H7 (cell line): ENCODE measurements at regions not wholly inside any gene's neighbourhood (a gene's known extent, or its start where the extent isn't known, plus 50 kb on each side); places are given as distances from the start of the nearest gene placed in this dataset.

ENCODE experiments used
- DNase-seq: peaks from one replicate; pipeline ENCODE4 v3.0.0; 2012
- H3K27me3 ChIP-seq: 2 replicates; pipeline ENCODE4 v1.6.0; 2011; ENCODE audit warnings: mild to moderate bottlenecking, low read length; ENCODE audit not compliant: control insufficient read depth, insufficient read depth
- H3K36me3 ChIP-seq: replicated peaks from 2 replicates; pipeline ENCODE4 v1.5.1; 2011; ENCODE audit warnings: low read length; ENCODE audit not compliant: control insufficient read depth, insufficient read depth
- H3K4me3 ChIP-seq: 2 replicates; pipeline ENCODE4 v1.5.1; 2011; ENCODE audit warnings: low read depth, mild to moderate bottlenecking, control low read depth, low read length, moderate library complexity; ENCODE audit not compliant: insufficient read depth

DNA sequence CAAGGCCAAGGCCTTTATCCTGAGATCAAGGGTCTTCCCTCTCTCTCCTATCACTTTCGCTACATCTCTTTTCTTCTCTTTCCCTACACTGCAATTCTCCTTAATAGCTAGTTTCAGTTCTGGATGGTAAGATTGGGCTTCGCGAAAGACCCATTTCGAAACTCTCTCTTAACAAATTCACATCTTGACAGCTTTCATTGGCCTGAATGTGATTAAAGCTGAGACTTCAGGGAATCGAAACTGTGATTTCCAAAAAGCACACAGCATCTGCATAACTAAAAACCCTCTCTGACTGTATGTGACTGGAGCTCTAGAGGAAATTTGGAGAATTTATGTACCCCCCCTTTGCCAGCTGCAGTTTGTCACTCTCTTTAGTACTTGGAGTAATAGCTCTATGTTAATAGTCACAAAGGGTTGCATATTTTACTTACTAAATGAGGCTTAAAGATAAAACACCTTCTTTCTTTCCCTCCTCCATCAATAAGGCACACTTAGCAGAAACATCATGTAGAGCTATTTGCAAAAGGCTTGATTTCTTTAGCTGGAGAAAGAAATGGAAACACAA lies 105.3 kb upstream of the FAM20A start:
- Histone ChIP-seq H3K4me3 (no peak overlapping the region), H3K27me3 (no peaks in the 10 kb centered on the region), H3K36me3 (no peaks in the 10 kb centered on the region)
- DNase-seq, result no peak

DNA sequence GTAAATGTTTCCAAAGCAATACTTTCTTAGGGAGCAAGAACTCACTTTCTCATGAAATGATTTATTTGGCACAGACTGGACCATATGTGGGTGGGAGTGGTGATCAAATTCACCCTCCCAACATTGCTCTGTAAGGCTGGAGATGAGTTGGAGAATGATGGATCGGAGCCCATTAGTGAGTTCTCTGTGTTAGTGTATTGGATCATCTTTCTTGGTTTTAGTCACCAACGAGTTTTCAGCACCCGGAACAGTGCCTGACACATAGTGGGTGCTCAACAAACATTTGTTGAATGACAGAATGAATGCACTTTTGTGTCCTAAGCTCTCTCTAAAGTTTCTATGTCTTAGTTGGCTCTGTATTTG lies 104.5 kb upstream of the FAM20A start:
- H3K27me3 ChIP-seq, result no peaks in the 10 kb centered on the region
- no peaks in the 10 kb centered on the region for H3K36me3 ChIP-seq
- H3K4me3 ChIP-seq, result no peak overlapping the region
- no peak for DNase-seq

DNA sequence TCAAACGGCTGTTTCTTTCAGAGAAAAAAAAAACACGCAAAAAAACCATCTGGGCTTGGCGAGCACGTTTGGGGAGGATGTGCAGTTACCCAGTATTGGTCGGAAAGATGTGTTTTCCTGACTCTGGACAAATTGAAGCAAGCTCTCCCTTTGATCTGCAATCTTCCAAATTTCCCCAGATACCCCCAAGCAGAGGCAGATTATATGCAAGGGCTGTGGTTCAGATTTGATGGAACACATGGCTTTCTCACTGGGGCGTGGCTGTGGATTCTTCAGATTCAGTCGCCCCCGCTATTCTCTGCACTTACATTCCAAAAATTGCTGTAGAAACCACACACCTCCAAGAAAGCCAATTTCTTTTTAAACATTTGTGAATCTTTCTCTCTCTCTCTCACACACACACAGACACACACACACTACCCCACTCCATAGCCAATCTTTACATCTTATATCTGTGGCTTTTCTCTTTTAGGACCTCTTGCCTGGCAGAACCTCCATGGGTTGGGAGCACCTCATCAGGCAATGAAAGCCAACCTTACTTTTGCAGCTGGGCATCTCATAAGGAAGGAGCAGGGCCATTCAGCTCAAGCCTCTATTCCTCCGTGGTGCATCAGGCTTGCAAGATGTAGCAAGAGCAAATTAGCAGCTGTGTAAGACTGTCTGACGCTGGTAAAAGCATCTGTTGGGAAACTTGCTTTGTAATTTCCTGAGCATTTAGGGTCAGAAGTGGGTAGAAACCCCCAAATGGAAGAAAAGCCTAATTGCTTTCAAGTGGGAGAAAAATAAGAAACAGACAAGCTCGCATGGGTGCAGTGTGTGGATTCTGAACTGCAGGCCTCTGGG lies 103.9 kb upstream of the FAM20A start:
- Histone ChIP-seq H3K4me3 (no peak overlapping the region), H3K36me3 (no peaks in the 10 kb centered on the region), H3K27me3 (no peaks in the 10 kb centered on the region)
- DNase-seq, result no peak

DNA sequence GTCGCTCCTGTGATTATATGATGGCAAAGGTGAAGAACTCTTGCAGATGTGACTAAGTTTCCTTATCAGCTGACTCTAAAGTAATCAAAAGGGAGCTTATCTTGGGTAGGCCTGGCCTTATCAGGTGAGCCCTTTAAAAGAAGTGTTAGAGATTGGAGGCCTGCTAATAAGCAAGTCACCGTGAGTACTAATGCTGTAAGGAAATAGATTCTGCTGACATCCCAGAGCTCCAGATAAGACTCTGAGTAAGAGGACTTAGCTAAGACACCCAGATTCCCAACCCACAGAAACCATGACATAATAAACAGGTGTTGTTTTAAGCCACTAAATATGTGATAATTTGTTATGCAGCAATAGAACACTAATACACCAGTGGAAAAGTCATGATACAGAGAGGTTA lies 99.9 kb upstream of the FAM20A start:
- no peaks in the 10 kb centered on the region for H3K27me3 ChIP-seq
- no peak for DNase-seq
- H3K4me3 ChIP-seq, result no peak overlapping the region

DNA sequence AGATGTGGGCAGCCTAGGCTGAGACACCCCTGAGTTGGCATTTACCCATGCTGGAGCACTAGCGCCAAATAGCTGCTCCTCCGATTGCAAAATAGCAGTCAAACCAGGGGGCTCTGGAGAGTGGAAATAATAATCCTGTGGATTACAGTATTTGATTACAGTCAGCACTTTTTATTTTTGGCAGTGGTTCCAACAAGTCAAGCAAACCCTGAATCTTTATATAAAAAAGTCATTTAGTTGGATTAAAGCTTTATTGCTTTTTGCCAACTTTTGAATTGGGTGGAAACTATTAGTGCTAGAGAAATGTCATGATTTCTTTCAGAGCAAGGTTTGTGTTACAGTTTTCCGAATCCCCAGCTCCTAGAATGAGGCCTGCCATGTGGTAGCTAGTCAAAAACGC lies 99.3 kb upstream of the FAM20A start:
- Histone ChIP-seq H3K36me3 (no peaks in the 10 kb centered on the region), H3K4me3 (no peak overlapping the region), H3K27me3 (no peaks in the 10 kb centered on the region)
- DNase-seq, result no peak

More for the DNA sequence above, 99.9 kb upstream of the FAM20A start:
- no peaks in the 10 kb centered on the region for H3K36me3 ChIP-seq

DNA sequence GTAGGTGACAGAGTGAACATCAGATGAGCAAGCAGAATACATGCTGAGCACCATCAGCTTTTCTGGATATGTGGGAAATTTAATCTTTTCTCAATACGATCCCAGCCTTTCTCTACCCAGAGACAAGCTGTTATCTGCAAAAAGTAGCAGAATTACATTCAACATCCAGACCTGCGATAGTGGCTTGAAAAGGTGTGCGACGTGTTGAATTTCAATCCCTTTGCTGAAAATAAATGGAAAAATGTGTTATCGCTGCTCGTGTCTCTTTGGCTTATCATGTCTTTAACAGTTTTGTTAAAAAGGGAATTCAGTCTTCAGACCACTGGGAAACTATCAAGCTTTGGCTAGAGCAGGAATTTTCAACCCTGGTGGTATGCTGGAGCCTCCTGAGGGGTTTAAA lies 98.8 kb upstream of the FAM20A start:
- no peaks in the 10 kb centered on the region for H3K36me3 ChIP-seq
- no peak for DNase-seq
- H3K27me3 ChIP-seq, result no peaks in the 10 kb centered on the region
- H3K4me3 ChIP-seq, result no peak overlapping the region

DNA sequence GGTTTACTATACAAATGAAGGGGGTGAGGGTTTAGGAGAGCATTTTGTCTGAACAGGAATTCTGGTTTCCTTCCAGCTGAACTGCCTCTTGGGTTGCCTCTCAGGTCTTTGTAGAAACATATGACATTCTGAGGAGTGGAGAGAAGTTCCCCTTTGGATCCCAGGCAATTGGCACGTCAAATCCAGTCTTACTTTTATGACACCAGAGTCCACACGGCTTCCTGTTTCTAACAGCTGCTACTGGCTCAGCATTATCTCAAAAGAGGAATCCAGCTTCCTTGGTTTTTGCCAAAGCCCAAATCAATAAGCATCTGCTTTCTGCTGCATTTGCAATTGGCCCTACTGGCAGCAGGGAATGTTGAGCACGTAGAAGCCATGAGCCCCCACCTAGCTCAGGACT lies 97.6 kb upstream of the FAM20A start:
- Histone ChIP-seq H3K36me3 (no peaks in the 10 kb centered on the region), H3K4me3 (no peak overlapping the region), H3K27me3 (no peaks in the 10 kb centered on the region)
- DNase-seq, result no peak

DNA sequence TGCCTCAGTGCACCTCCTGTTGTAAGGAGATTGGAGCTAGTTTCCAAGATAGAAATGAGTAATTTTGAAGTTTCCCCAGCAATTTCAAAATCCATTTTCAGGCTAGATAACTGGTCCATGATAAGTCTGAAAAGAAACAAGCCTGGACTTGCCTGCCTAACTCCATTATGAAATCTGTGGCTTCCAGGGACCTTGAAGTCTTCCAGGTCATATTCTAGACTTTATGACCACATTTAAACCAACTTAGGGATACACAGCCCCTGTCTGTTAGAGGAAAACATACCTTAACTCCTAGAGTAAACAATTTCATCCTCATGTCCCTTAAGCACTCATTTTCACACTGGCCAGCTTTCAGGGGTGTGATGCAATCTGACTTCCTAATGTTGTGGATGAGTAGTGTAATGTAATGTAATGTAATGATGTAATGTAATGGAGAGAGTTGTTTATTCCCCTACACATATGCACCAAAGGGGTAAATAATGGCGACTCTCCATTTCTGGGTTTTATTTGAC lies 96.7 kb upstream of the FAM20A start:
- no peak overlapping the region for H3K4me3 ChIP-seq
- H3K36me3 ChIP-seq, result no peaks in the 10 kb centered on the region
- no peak for DNase-seq
- H3K27me3 ChIP-seq, result no peaks in the 10 kb centered on the region

DNA sequence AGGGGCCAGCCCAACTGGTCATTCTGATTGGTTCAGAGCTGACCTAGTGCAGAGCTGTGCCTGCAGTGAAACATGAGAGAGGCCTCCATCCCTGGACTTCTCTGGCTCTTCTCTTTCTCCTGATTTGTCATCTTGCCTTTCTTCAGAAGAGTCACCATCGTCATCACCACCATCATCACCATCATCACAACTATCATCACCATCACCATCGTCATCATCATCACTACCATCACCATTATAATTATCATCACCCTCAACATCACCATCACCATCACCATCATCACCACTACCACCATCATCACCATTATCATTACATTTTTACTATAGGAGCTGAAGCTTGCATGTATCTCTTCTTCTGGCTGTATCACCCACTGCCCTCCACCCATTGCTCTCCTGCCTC lies 94.5 kb upstream of the FAM20A start:
- no peaks in the 10 kb centered on the region for H3K27me3 ChIP-seq
- no peak overlapping the region for H3K4me3 ChIP-seq
- no peaks in the 10 kb centered on the region for H3K36me3 ChIP-seq
- no peak for DNase-seq

DNA sequence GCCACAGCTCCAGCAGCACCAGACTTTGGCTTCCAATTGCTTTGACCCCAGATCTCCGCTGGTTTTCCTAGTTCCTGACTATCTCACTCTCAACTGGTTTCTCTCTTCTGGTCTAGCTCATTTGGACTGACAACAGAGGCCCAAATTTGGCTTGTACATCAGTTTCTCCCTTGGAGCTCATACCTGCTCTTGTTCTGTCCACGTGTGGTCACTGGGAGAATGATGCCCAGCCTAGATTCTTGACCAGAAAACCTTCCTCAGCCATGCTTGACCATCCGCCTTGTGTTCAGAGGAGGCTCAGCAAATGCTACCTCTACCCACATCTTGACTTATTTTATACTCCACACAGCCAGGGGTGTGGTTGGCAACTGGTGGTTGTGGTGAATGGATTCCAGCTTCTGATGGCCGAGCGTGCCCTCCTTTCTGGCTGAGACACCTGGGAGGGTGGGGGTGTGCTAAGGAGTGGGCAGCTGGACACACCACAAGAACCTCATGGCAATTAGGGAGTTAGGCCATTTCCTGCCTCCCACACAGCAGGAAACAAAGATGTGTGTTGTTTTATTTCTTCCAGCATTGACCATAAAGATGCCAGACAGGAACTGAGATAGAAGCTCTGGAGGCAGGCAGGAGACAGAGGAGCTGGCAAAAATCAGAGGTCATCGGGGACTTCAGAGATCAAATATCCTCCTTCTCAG lies 93.8 kb upstream of the FAM20A start:
- H3K36me3 ChIP-seq, result no peaks in the 10 kb centered on the region
- H3K27me3 ChIP-seq, result no peaks in the 10 kb centered on the region
- no peak overlapping the region for H3K4me3 ChIP-seq
- no peak for DNase-seq

DNA sequence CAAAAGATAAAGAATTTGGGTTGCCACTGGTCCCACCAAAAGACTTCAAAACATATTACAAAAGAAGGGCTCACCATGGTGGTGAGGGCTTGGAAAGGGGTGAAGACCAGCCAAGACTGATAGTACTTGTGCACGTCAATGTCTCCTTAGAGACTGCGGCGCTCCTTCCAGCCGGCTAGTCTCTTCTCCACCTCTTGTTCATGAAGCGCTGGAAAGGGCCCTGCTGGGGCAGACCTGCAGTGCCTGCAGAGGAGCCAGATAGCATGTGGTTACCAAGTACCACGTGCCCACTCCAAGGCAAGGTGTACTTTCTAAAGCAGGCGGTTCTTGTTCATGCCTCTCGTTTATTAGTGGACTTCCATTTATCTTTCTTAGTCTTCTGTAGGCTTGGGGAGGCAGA lies 92.7 kb upstream of the FAM20A start:
- DNase-seq, result no peak
- Histone ChIP-seq H3K36me3 (no peaks in the 10 kb centered on the region), H3K27me3 (no peaks in the 10 kb centered on the region), H3K4me3 (no peak overlapping the region)

DNA sequence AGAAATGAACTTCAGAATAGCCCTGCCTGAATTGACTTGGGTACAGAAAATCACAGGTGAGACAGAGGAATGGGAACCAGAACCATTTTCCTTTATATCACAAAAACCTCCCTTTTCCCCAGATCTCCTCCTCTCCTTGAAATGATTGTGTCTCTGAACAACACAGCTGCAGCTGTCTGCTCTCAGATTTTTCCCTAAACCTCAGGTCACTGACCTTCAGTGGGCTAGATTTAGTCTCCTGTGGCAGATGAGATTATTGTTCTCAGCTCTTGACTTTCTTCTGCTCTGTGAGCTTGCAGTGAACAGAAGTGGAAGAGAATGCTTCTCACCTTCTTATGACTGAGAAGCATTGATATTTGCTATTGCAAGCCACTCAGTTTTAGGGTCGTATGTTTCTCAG lies 92.3 kb upstream of the FAM20A start:
- no peaks in the 10 kb centered on the region for H3K27me3 ChIP-seq
- H3K36me3 ChIP-seq, result no peaks in the 10 kb centered on the region
- DNase-seq, result no peak
- H3K4me3 ChIP-seq, result no peak overlapping the region

DNA sequence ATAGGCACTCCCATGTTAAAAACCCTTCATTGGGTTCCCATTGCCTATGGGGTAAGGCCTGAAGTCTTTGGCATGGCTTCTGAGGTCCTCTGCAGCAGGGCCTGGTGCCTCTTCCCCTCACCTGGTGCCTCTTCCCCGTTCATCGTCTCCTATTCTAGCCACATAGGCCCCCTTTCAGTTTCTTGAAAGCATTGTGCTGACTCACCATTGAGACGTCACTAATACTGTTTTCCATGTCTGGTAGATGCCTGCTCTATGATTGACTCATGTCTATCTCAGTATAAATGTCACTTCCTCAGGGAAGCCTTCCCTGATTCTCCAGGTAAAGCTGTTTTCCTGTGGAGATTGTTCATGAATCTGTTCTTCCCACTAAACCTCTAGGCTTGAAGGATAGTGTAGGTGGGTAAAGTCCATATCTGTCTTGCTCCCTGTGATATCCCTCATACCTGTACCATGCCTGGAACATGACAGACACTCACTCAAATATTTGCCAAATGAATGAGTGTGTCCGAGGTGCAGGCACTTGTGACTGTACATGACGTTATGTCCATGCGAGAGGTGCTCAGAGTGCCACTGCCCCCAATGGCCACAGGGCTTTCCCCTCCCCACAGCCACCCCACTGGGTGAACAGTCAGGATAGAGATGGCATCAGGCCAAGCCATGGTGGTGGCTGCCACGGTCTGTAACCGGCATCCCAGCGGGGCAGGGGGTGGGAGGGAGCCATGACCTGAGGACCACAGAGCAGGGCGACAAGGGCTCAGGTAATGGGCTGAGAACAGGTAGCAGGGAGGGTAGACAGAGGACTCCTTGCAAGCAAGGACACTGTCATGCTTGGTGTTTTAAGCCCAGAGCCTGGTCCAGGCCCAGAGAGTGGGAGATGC lies 85.2 kb upstream of the FAM20A start:
- H3K4me3 ChIP-seq, result no peak overlapping the region
- no peak for DNase-seq
- no peaks in the 10 kb centered on the region for H3K27me3 ChIP-seq
- no peaks in the 10 kb centered on the region for H3K36me3 ChIP-seq

DNA sequence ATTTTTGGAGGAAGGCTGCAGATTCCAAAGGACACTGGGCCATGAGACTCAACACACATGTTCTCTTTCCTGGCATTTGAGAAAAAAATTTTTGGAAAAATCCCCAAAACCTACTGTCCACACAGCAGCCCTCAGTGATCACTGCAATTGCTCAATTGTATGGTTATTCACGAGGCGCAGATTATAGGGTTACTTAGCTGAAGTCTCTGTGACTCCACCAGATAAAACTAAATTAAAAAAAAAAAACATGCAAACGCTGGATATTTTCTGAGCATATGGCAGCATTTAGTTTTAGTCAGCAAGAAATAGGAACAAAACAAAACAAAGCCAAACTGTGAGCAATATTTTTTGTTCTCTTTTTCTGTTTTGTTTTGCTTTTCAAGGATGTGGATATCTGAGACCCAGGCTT lies 83.8 kb upstream of the FAM20A start:
- Histone ChIP-seq H3K27me3 (no peaks in the 10 kb centered on the region), H3K4me3 (no peak overlapping the region), H3K36me3 (no peaks in the 10 kb centered on the region)
- no peak for DNase-seq
